ENCODE measurements at regions not wholly inside any gene's neighbourhood (a gene's known extent, or its start where the extent isn't known, plus 50 kb on each side); places are given as distances from the start of the nearest gene placed in this dataset.

GRCh38 chr4:138096384-138097062, 145.6 kb downstream of the SLC7A11 start:
- TF ChIP-seq CTCF (IDR thresholded peaks at IDR 0.05) (no peak), POLR2A (IDR thresholded peaks at IDR 0.05) (no peak)

All from body of pancreas (tissue), 4 donors.